ENCODE measurements at regions not wholly inside any gene's neighbourhood (a gene's known extent, or its start where the extent isn't known, plus 50 kb on each side); places are given as distances from the start of the nearest gene placed in this dataset.

GRCh38 chr5:85148701-85149100 is 764.0 kb upstream of the EDIL3 start:
- no peak overlapping the region for H3K4me3 ChIP-seq (ENCODE audit: low read depth in 1 of 3, low read length in 3 of 3)
- no peaks in the 10 kb centered on the region for H3K9me3 ChIP-seq (ENCODE audit: control insufficient read depth in 4 of 4, low read length in 3 of 4)
- DNase-seq (ENCODE audit: low spot score), result no peak
- no peaks in the 10 kb centered on the region for H3K36me3 ChIP-seq (ENCODE audit: control insufficient read depth in 4 of 4, insufficient read depth in 3 of 4, low read depth in 1 of 4, low read length in 3 of 4)
- WGBS, result 58% methylated on average over 2 of the region's 2 CpGs
- no peak overlapping the region for H3K9ac ChIP-seq (ENCODE audit: low read depth in 1 of 2, low read length in 2 of 2)
- no peaks in the 10 kb centered on the region for H3K4me1 ChIP-seq (ENCODE audit: control insufficient read depth in 4 of 4, insufficient read depth in 4 of 4, low read length in 3 of 4)
- no peaks in the 10 kb centered on the region for H3K27me3 ChIP-seq (ENCODE audit: control insufficient read depth in 4 of 4, insufficient read depth in 4 of 4, low read length in 3 of 4)
- TF ChIP-seq GABPA (IDR thresholded peaks at IDR 0.05 in 1 of 2, conservative IDR thresholded peaks at IDR 0.05 in 1 of 2) (no peak), NR2F2 (IDR thresholded peaks at IDR 0.05) (no peak), FOXA1 (IDR thresholded peaks at IDR 0.05) (no peak), RXRA (IDR thresholded peaks at IDR 0.05) (no peak), SP1 (IDR thresholded peaks at IDR 0.05) (no peak), RAD21 (IDR thresholded peaks at IDR 0.05) (no peak), CTCF (IDR thresholded peaks at IDR 0.05; ENCODE audit: low read depth, low read length, missing input control) (no peak), EGR1 (IDR thresholded peaks at IDR 0.05; ENCODE audit: low read depth in 2 of 2) (no peak), FOXA2 (IDR thresholded peaks at IDR 0.05) (no peak)
- TF ChIP-seq, protein P1, sequence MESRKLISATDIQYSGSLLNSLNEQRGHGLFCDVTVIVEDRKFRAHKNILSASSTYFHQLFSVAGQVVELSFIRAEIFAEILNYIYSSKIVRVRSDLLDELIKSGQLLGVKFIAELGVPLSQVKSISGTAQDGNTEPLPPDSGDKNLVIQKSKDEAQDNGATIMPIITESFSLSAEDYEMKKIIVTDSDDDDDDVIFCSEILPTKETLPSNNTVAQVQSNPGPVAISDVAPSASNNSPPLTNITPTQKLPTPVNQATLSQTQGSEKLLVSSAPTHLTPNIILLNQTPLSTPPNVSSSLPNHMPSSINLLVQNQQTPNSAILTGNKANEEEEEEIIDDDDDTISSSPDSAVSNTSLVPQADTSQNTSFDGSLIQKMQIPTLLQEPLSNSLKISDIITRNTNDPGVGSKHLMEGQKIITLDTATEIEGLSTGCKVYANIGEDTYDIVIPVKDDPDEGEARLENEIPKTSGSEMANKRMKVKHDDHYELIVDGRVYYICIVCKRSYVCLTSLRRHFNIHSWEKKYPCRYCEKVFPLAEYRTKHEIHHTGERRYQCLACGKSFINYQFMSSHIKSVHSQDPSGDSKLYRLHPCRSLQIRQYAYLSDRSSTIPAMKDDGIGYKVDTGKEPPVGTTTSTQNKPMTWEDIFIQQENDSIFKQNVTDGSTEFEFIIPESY (IDR thresholded peaks at IDR 0.05), result no peak
- TF ChIP-seq, protein P2, sequence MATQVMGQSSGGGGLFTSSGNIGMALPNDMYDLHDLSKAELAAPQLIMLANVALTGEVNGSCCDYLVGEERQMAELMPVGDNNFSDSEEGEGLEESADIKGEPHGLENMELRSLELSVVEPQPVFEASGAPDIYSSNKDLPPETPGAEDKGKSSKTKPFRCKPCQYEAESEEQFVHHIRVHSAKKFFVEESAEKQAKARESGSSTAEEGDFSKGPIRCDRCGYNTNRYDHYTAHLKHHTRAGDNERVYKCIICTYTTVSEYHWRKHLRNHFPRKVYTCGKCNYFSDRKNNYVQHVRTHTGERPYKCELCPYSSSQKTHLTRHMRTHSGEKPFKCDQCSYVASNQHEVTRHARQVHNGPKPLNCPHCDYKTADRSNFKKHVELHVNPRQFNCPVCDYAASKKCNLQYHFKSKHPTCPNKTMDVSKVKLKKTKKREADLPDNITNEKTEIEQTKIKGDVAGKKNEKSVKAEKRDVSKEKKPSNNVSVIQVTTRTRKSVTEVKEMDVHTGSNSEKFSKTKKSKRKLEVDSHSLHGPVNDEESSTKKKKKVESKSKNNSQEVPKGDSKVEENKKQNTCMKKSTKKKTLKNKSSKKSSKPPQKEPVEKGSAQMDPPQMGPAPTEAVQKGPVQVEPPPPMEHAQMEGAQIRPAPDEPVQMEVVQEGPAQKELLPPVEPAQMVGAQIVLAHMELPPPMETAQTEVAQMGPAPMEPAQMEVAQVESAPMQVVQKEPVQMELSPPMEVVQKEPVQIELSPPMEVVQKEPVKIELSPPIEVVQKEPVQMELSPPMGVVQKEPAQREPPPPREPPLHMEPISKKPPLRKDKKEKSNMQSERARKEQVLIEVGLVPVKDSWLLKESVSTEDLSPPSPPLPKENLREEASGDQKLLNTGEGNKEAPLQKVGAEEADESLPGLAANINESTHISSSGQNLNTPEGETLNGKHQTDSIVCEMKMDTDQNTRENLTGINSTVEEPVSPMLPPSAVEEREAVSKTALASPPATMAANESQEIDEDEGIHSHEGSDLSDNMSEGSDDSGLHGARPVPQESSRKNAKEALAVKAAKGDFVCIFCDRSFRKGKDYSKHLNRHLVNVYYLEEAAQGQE (IDR thresholded peaks at IDR 0.05), result no peak
- TF ChIP-seq, protein P3, sequence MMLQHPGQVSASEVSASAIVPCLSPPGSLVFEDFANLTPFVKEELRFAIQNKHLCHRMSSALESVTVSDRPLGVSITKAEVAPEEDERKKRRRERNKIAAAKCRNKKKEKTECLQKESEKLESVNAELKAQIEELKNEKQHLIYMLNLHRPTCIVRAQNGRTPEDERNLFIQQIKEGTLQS (IDR thresholded peaks at IDR 0.05), result no peak
- no peak overlapping the region for H3K27ac ChIP-seq (ENCODE audit: low read depth in 1 of 2, low read length in 2 of 2)

DNA sequence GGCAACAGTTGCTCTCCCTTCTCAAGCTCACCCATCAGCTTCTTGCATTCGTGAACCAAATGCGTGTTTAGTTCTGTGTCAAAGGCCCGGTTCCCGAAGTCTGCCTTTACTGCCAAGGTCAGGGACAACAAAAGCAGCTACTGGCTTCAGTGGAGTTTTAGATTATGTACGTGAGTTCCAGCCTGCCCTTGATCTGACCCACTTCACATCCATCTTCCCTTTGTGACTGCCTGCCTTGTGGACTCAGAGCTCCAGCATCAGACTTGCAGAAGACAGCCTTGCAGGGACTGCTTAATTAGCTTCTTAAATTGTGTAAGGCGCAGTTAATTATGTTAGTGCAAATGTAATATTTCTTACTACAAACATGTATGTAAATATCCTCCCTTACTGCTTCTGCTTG is 774.7 kb upstream of the EDIL3 start:
- no peak for DNase-seq (ENCODE audit: low spot score)
- Histone ChIP-seq H3K9me3 (ENCODE audit: control insufficient read depth in 4 of 4, low read length in 3 of 4) (no peaks in the 10 kb centered on the region), H3K27me3 (ENCODE audit: control insufficient read depth in 4 of 4, insufficient read depth in 4 of 4, low read length in 3 of 4) (no peaks in the 10 kb centered on the region), H3K4me3 (ENCODE audit: low read depth in 1 of 3, low read length in 3 of 3) (no peak overlapping the region), H3K27ac (ENCODE audit: low read depth in 1 of 2, low read length in 2 of 2) (no peak overlapping the region), H3K36me3 (ENCODE audit: control insufficient read depth in 4 of 4, insufficient read depth in 3 of 4, low read depth in 1 of 4, low read length in 3 of 4) (no peaks in the 10 kb centered on the region), H3K9ac (ENCODE audit: low read depth in 1 of 2, low read length in 2 of 2) (no peak overlapping the region), H3K4me1 (ENCODE audit: control insufficient read depth in 4 of 4, insufficient read depth in 4 of 4, low read length in 3 of 4) (no peaks in the 10 kb centered on the region)
- WGBS, result 62% methylated on average over 6 of the region's 6 CpGs
- TF ChIP-seq YY1 (IDR thresholded peaks at IDR 0.05), result no peak

All from liver (tissue), 8 donors.